ENCODE measurements at regions not wholly inside any gene's neighbourhood (a gene's known extent, or its start where the extent isn't known, plus 50 kb on each side); places are given as distances from the start of the nearest gene placed in this dataset.

- TF ChIP-seq KLF16 (tag by site-specific recombination; IDR thresholded peaks at IDR 0.05) (no peak), SP2 (tag by site-specific recombination; IDR thresholded peaks at IDR 0.05) (no peak), FEZF1 (tag by site-specific recombination; IDR thresholded peaks at IDR 0.05) (no peak)
- TF ChIP-seq, protein P1, sequence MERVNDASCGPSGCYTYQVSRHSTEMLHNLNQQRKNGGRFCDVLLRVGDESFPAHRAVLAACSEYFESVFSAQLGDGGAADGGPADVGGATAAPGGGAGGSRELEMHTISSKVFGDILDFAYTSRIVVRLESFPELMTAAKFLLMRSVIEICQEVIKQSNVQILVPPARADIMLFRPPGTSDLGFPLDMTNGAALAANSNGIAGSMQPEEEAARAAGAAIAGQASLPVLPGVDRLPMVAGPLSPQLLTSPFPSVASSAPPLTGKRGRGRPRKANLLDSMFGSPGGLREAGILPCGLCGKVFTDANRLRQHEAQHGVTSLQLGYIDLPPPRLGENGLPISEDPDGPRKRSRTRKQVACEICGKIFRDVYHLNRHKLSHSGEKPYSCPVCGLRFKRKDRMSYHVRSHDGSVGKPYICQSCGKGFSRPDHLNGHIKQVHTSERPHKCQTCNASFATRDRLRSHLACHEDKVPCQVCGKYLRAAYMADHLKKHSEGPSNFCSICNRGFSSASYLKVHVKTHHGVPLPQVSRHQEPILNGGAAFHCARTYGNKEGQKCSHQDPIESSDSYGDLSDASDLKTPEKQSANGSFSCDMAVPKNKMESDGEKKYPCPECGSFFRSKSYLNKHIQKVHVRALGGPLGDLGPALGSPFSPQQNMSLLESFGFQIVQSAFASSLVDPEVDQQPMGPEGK (tag by site-specific recombination; IDR thresholded peaks at IDR 0.05): no peak
Observed at GRCh38 chr5:74243634-74244033, 396.9 kb downstream of the ENC1 start.

Data from HEK293 (cell line).